ENCODE measurements at regions not wholly inside any gene's neighbourhood (a gene's known extent, or its start where the extent isn't known, plus 50 kb on each side); places are given as distances from the start of the nearest gene placed in this dataset.
A peak's percentile ranks its signal among the peaks of the same experiment; 100 is the strongest.

- no peak for DNase-seq (ENCODE audit: low read depth)
Observed at GRCh38 chr2:18423636-18424035, 136.8 kb downstream of the RDH14 start.

GRCh38 chr2:18422432-18423165 is 137.9 kb downstream of the RDH14 start:
- no peak for DNase-seq (ENCODE audit: low read depth)

GRCh38 chr2:18413676-18414396 is 146.6 kb downstream of the RDH14 start:
- peak; percentile 83 for DNase-seq (ENCODE audit: low read depth)

GRCh38 chr2:18412980-18413675 is 147.3 kb downstream of the RDH14 start:
- no peak for DNase-seq (ENCODE audit: low read depth)

- DNase-seq (ENCODE audit: low read depth), result no peak
Observed at GRCh38 chr2:18411626-18412025, 148.8 kb downstream of the RDH14 start.

- DNase-seq (ENCODE audit: low read depth), result no peak
Observed at GRCh38 chr2:18410543-18410942, 149.9 kb downstream of the RDH14 start.

GRCh38 chr2:18408638-18409037 is 151.8 kb downstream of the RDH14 start:
- no peak for DNase-seq (ENCODE audit: low read depth)

- DNase-seq (ENCODE audit: low read depth), result no peak
Observed at GRCh38 chr2:18406219-18406618, 154.2 kb downstream of the RDH14 start.

- no peak for DNase-seq (ENCODE audit: low read depth)
Observed at GRCh38 chr2:18404708-18405107, 155.7 kb downstream of the RDH14 start.

GRCh38 chr2:18403921-18404522 is 156.4 kb downstream of the RDH14 start:
- no peak for DNase-seq (ENCODE audit: low read depth)

- no peak for DNase-seq (ENCODE audit: low read depth)
Observed at GRCh38 chr2:18402831-18403230, 157.6 kb downstream of the RDH14 start.

GRCh38 chr2:18401471-18401870 is 159.0 kb downstream of the RDH14 start:
- no peak for DNase-seq (ENCODE audit: low read depth)

GRCh38 chr2:18399601-18400000 is 160.9 kb downstream of the RDH14 start:
- no peak for DNase-seq (ENCODE audit: low read depth)

- no peak for DNase-seq (ENCODE audit: low read depth)
Observed at GRCh38 chr2:18398833-18399232, 161.6 kb downstream of the RDH14 start.

- DNase-seq (ENCODE audit: low read depth), result no peak
Observed at GRCh38 chr2:18396329-18397010, 164.0 kb downstream of the RDH14 start.

- DNase-seq (ENCODE audit: low read depth), result no peak
Observed at GRCh38 chr2:18395555-18395954, 164.9 kb downstream of the RDH14 start.

- peak; percentile 61 for DNase-seq (ENCODE audit: low read depth)
Observed at GRCh38 chr2:18387441-18388206, 172.8 kb downstream of the RDH14 start.

GRCh38 chr2:18384242-18384641 is 176.2 kb downstream of the RDH14 start:
- no peak for DNase-seq (ENCODE audit: low read depth)

GRCh38 chr2:18381386-18381785 is 179.1 kb downstream of the RDH14 start:
- no peak for DNase-seq (ENCODE audit: low read depth)

GRCh38 chr2:18380321-18380720 is 180.1 kb downstream of the RDH14 start:
- DNase-seq (ENCODE audit: low read depth), result no peak

GRCh38 chr2:18379870-18380269 is 180.6 kb downstream of the RDH14 start:
- no peak for DNase-seq (ENCODE audit: low read depth)
